ENCODE measurements at regions not wholly inside any gene's neighbourhood (a gene's known extent, or its start where the extent isn't known, plus 50 kb on each side); places are given as distances from the start of the nearest gene placed in this dataset.
A peak's percentile ranks its signal among the peaks of the same experiment; 100 is the strongest.

DNA sequence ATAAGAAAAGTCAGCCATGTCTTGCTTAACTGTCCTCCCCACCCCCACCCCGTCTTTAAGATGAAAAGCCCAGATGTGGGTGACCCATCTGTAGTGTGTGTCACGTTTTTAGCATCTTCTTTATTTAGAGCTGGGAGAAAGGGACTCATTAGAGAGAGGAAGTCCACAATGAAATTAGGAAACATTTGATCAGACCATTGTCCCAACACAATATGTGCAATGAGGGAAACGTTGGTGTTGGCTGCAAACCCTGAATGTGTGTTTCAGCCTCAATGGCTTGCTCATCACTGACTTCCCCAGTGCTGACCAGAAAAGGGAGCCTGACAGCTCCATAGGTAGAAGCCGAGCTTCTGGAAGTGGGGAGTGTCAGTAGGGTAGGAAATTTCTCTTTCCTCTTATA, 475.7 kb downstream of the CD83 start:
- no peaks in the 10 kb centered on the region for H3K27me3 ChIP-seq (ENCODE audit: control insufficient read depth in 3 of 3, insufficient read depth in 3 of 3, low read depth in 1 of 3, low read length in 3 of 3)
- no peak overlapping the region for H3K4me3 ChIP-seq (ENCODE audit: low read length in 2 of 2)
- DNase-seq (ENCODE audit: low spot score), result no peak
- no peak overlapping the region for H3K14ac ChIP-seq (ENCODE audit: low read length)
- no peak overlapping the region for H4K91ac ChIP-seq (ENCODE audit: low read depth, low read length, poor library complexity)
- no peak overlapping the region for H2AFZ ChIP-seq (ENCODE audit: low read length)
- no peaks in the 10 kb centered on the region for H3K9me3 ChIP-seq (replicated peaks in 1 of 2; ENCODE audit: control insufficient read depth in 2 of 2, insufficient read depth in 1 of 2, low read depth in 1 of 2, low read length in 2 of 2)
- no peak overlapping the region for H2AK5ac ChIP-seq (ENCODE audit: low read depth, low read length)
- H3K27ac ChIP-seq (replicated peaks; ENCODE audit: low read length), result no peak overlapping the region
- H3K4ac ChIP-seq (ENCODE audit: low read length), result no peak overlapping the region
- H3K4me2 ChIP-seq (ENCODE audit: insufficient read depth, low read length, poor library complexity, severe bottlenecking), result no peak overlapping the region
- H4K8ac ChIP-seq (ENCODE audit: low read depth, low read length), result no peak overlapping the region
- no peaks in the 10 kb centered on the region for H3K36me3 ChIP-seq (replicated peaks in 1 of 2; ENCODE audit: control insufficient read depth in 2 of 2, insufficient read depth in 2 of 2, low read length in 2 of 2)
- no peaks in the 10 kb centered on the region for H3K79me1 ChIP-seq (ENCODE audit: low read depth, low read length)
- H3K9ac ChIP-seq (ENCODE audit: low read depth, low read length, poor library complexity), result no peak overlapping the region
- no CpG with 5 or more reads among the region's 4 CpGs for WGBS, 2 donors (ENCODE audit: extremely low coverage in 2 of 2, insufficient read length in 2 of 2, insufficient replicate concordance in 1 of 2)
- peaks cover 0 to 7% of the 10 kb centered on the region in 2 donors for H3K4me1 ChIP-seq (ENCODE audit: control insufficient read depth in 2 of 2, insufficient read depth in 1 of 2, low read depth in 1 of 2, low read length in 2 of 2)
- H2BK5ac ChIP-seq (ENCODE audit: low read length), result no peak overlapping the region
- peak overlapping the region; percentile 68 for H2BK12ac ChIP-seq (ENCODE audit: low read length)
- H3K18ac ChIP-seq (ENCODE audit: low read length), result peak overlapping the region; percentile 69
- no peak overlapping the region for H3K23ac ChIP-seq (ENCODE audit: low read depth, low read length, poor library complexity)
- H2BK120ac ChIP-seq (ENCODE audit: low read depth, low read length), result no peak overlapping the region
- no peak overlapping the region for H2BK15ac ChIP-seq (ENCODE audit: low read length)

DNA sequence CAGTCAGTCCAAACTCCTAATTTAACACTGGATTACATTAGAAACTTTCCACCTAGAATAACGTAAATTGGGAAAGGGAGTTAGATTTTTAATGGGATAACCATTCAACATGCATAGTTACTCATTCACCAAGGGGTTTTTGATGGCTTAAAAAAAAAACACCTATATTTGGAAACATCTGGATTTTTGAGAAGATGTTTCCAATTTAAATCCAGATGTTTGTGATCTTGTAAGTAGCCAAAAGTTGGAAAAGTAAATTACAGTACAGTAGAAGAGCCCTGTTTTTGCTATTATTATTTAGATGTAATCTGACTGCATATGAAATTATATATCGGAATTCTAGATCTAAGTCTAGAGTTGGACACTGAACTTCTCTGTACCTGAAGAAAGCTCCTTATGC, 478.2 kb downstream of the CD83 start:
- Histone ChIP-seq H2BK120ac (ENCODE audit: low read depth, low read length) (no peak overlapping the region), H3K4ac (ENCODE audit: low read length) (no peak overlapping the region), H3K79me1 (ENCODE audit: low read depth, low read length) (no peaks in the 10 kb centered on the region), H3K9ac (ENCODE audit: low read depth, low read length, poor library complexity) (no peak overlapping the region), H2BK5ac (ENCODE audit: low read length) (no peak overlapping the region), H3K4me3 (ENCODE audit: low read length in 2 of 2) (no peak overlapping the region), H3K27ac (replicated peaks; ENCODE audit: low read length) (no peak overlapping the region), H3K4me1 (ENCODE audit: control insufficient read depth in 2 of 2, insufficient read depth in 1 of 2, low read depth in 1 of 2, low read length in 2 of 2) (peaks cover 0 to 9% of the 10 kb centered on the region in 2 donors), H3K9me3 (replicated peaks in 1 of 2; ENCODE audit: control insufficient read depth in 2 of 2, insufficient read depth in 1 of 2, low read depth in 1 of 2, low read length in 2 of 2) (no peaks in the 10 kb centered on the region), H2AFZ (ENCODE audit: low read length) (no peak overlapping the region), H4K91ac (ENCODE audit: low read depth, low read length, poor library complexity) (no peak overlapping the region), H3K36me3 (replicated peaks in 1 of 2; ENCODE audit: control insufficient read depth in 2 of 2, insufficient read depth in 2 of 2, low read length in 2 of 2) (no peaks in the 10 kb centered on the region), H2AK5ac (ENCODE audit: low read depth, low read length) (no peak overlapping the region), H4K8ac (ENCODE audit: low read depth, low read length) (no peak overlapping the region), H2BK12ac (ENCODE audit: low read length) (no peak overlapping the region), H3K18ac (ENCODE audit: low read length) (no peak overlapping the region), H2BK15ac (ENCODE audit: low read length) (no peak overlapping the region), H3K14ac (ENCODE audit: low read length) (no peak overlapping the region), H3K4me2 (ENCODE audit: insufficient read depth, low read length, poor library complexity, severe bottlenecking) (no peak overlapping the region), H3K27me3 (ENCODE audit: control insufficient read depth in 3 of 3, insufficient read depth in 3 of 3, low read depth in 1 of 3, low read length in 3 of 3) (no peaks in the 10 kb centered on the region), H3K23ac (ENCODE audit: low read depth, low read length, poor library complexity) (no peak overlapping the region)
- no CpG with 5 or more reads among the region's 2 CpGs for WGBS, 2 donors (ENCODE audit: extremely low coverage in 2 of 2, insufficient read length in 2 of 2, insufficient replicate concordance in 1 of 2)
- no peak for DNase-seq (ENCODE audit: low spot score)

DNA sequence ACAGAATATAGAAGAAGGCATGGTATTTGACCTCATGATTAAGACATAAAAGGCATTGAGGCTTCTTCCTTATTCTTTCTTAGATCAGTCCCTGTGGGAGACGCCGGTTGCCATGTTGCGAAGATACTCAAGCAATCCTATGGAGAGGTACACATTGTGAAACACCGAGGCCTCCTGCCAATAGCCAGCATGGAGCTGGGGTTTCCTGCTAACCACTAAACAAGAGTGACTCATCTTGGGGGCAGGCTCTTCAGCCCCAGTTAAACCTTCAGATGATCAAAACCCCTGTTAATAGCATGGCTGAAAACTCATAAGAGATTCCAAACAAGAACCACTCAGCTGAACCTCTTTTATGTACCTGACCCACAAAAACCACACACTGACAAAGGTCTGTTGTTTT, 478.8 kb downstream of the CD83 start:
- WGBS, 2 donors (ENCODE audit: extremely low coverage in 2 of 2, insufficient read length in 2 of 2, insufficient replicate concordance in 1 of 2), result no CpG with 5 or more reads among the region's 4 CpGs
- H3K9me3 ChIP-seq (replicated peaks in 1 of 2; ENCODE audit: control insufficient read depth in 2 of 2, insufficient read depth in 1 of 2, low read depth in 1 of 2, low read length in 2 of 2), result no peaks in the 10 kb centered on the region
- H3K23ac ChIP-seq (ENCODE audit: low read depth, low read length, poor library complexity), result no peak overlapping the region
- H3K27me3 ChIP-seq (ENCODE audit: control insufficient read depth in 3 of 3, insufficient read depth in 3 of 3, low read depth in 1 of 3, low read length in 3 of 3), result no peaks in the 10 kb centered on the region
- no peak overlapping the region for H2AK5ac ChIP-seq (ENCODE audit: low read depth, low read length)
- H4K8ac ChIP-seq (ENCODE audit: low read depth, low read length), result no peak overlapping the region
- no peak overlapping the region for H3K14ac ChIP-seq (ENCODE audit: low read length)
- peaks cover 0 to 9% of the 10 kb centered on the region in 2 donors for H3K4me1 ChIP-seq (ENCODE audit: control insufficient read depth in 2 of 2, insufficient read depth in 1 of 2, low read depth in 1 of 2, low read length in 2 of 2)
- H3K79me1 ChIP-seq (ENCODE audit: low read depth, low read length), result no peaks in the 10 kb centered on the region
- no peak for DNase-seq (ENCODE audit: low spot score)
- no peak overlapping the region for H3K18ac ChIP-seq (ENCODE audit: low read length)
- H3K4me2 ChIP-seq (ENCODE audit: insufficient read depth, low read length, poor library complexity, severe bottlenecking), result no peak overlapping the region
- H4K91ac ChIP-seq (ENCODE audit: low read depth, low read length, poor library complexity), result no peak overlapping the region
- no peak overlapping the region for H2BK5ac ChIP-seq (ENCODE audit: low read length)
- H2AFZ ChIP-seq (ENCODE audit: low read length), result peak overlapping the region; percentile 8
- H2BK12ac ChIP-seq (ENCODE audit: low read length), result no peak overlapping the region
- H3K27ac ChIP-seq (replicated peaks; ENCODE audit: low read length), result no peak overlapping the region
- H2BK15ac ChIP-seq (ENCODE audit: low read length), result no peak overlapping the region
- H3K36me3 ChIP-seq (replicated peaks in 1 of 2; ENCODE audit: control insufficient read depth in 2 of 2, insufficient read depth in 2 of 2, low read length in 2 of 2), result no peaks in the 10 kb centered on the region
- H2BK120ac ChIP-seq (ENCODE audit: low read depth, low read length), result no peak overlapping the region
- H3K4ac ChIP-seq (ENCODE audit: low read length), result no peak overlapping the region
- H3K9ac ChIP-seq (ENCODE audit: low read depth, low read length, poor library complexity), result no peak overlapping the region
- no peak overlapping the region for H3K4me3 ChIP-seq (ENCODE audit: low read length in 2 of 2)

DNA sequence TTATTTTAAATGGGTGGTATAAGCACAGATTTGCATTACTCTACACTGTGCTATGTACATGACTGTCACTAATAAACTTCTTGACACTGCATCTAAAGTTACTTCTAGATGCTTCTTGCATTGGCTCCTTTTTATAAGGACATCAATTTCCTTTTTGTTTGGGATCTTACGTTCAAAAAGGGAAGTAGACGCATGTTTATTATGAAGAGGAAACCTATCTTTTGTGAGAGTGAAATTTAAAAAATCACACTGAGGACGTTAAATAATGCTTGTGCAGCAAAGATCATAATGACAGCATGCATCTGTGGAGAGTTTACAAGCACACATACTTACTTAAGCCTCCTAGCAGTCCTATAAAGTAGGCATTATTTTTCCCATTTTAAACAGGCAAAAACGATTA, 479.5 kb downstream of the CD83 start:
- Histone ChIP-seq H2BK120ac (ENCODE audit: low read depth, low read length) (no peak overlapping the region), H2AFZ (ENCODE audit: low read length) (no peak overlapping the region), H3K27me3 (ENCODE audit: control insufficient read depth in 3 of 3, insufficient read depth in 3 of 3, low read depth in 1 of 3, low read length in 3 of 3) (no peaks in the 10 kb centered on the region), H3K9me3 (replicated peaks in 1 of 2; ENCODE audit: control insufficient read depth in 2 of 2, insufficient read depth in 1 of 2, low read depth in 1 of 2, low read length in 2 of 2) (no peaks in the 10 kb centered on the region), H3K4ac (ENCODE audit: low read length) (no peak overlapping the region), H3K27ac (replicated peaks; ENCODE audit: low read length) (no peak overlapping the region), H4K91ac (ENCODE audit: low read depth, low read length, poor library complexity) (no peak overlapping the region), H3K4me2 (ENCODE audit: insufficient read depth, low read length, poor library complexity, severe bottlenecking) (no peak overlapping the region), H2BK15ac (ENCODE audit: low read length) (no peak overlapping the region), H3K23ac (ENCODE audit: low read depth, low read length, poor library complexity) (no peak overlapping the region), H2BK12ac (ENCODE audit: low read length) (no peak overlapping the region), H3K79me1 (ENCODE audit: low read depth, low read length) (no peaks in the 10 kb centered on the region), H3K14ac (ENCODE audit: low read length) (no peak overlapping the region), H3K4me3 (ENCODE audit: low read length in 2 of 2) (no peak overlapping the region), H3K18ac (ENCODE audit: low read length) (no peak overlapping the region), H2BK5ac (ENCODE audit: low read length) (no peak overlapping the region), H4K8ac (ENCODE audit: low read depth, low read length) (no peak overlapping the region), H3K36me3 (replicated peaks in 1 of 2; ENCODE audit: control insufficient read depth in 2 of 2, insufficient read depth in 2 of 2, low read length in 2 of 2) (no peaks in the 10 kb centered on the region), H2AK5ac (ENCODE audit: low read depth, low read length) (no peak overlapping the region), H3K9ac (ENCODE audit: low read depth, low read length, poor library complexity) (no peak overlapping the region), H3K4me1 (ENCODE audit: control insufficient read depth in 2 of 2, insufficient read depth in 1 of 2, low read depth in 1 of 2, low read length in 2 of 2) (peaks cover 0 to 9% of the 10 kb centered on the region in 2 donors)
- no peak for DNase-seq (ENCODE audit: low spot score)
- WGBS, 2 donors (ENCODE audit: extremely low coverage in 2 of 2, insufficient read length in 2 of 2, insufficient replicate concordance in 1 of 2), result no CpG with 5 or more reads among the region's 4 CpGs
